GM10266 (cell line): ENCODE measurements at regions not wholly inside any gene's neighbourhood (a gene's known extent, or its start where the extent isn't known, plus 50 kb on each side); places are given as distances from the start of the nearest gene placed in this dataset.

Source experiments
- DNase-seq: peaks from one replicate; pipeline ENCODE4 v3.0.0; 2012; ENCODE audit errors: extremely low spot score
- CTCF ChIP-seq: IDR thresholded peaks from 2 replicates; pipeline ENCODE4 v1.5.1; 2012; ENCODE audit warnings: mild to moderate bottlenecking, low read depth; ENCODE audit not compliant: control insufficient read depth, insufficient read depth; ENCODE audit errors: missing control alignments

DNA sequence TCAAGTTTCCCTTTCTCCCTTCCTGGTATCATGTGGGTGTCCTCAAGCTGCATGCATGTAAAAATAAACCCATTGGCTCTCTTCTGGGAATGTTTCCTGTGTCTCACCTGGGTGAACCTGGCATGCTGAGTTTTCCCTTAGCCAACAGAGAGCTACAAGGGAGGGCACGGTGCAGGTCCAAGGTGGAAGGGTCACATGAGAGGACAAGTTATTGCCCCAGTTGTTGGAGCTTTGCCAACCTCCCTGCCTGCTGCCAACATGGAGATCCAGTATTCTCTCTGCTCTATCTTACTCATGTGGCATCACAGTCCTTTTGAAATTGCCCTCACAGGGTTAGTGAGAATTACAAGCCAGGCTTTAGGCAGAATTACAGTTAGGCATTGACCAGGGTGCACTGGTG, 196.1 kb upstream of the GYPA start:
- TF ChIP-seq CTCF, result no peak
- DNase-seq, result no peak

DNA sequence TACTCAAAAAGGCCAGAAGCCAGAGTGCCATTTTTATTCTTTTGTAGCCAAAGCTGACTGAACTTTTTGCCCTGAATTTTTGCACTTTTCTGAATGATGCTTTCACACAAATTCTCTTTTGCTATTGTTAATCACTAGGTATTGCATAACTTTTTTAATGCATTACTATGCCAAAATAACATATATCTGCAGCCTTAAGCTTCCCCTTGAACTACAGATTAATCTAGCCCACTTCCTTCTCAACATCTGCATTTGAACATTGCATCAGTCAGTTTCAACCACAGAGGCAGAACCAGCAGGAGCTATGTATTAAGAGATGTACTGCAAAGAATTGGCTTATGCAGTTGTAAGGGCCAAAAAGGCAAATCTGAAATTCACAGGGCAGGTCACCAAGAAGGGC, 197.6 kb upstream of the GYPA start:
- no peak for DNase-seq
- TF ChIP-seq CTCF, result no peak

DNA sequence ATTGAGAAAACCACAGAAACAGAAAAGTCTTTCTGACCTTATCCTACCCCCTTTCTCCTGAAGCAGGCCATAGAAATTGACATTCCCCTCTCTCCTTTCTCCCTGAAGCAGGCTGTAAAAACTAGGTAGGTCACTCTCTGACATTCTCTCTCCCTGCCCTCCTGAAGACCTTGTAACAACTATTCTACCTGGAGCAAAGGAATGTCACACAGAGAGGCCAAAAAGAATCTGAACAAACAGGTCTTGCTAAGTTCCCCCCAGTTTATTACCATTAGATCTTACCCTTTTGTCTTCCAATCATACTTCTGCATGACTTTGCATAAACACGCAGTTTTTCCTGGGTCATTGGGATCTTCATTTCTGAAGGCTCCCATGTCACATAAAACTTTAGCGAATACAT, 198.3 kb upstream of the GYPA start:
- no peak for DNase-seq

GRCh38 chr4:144340931-144341330, 200.4 kb upstream of the GYPA start:
- no peak for TF ChIP-seq CTCF
- DNase-seq, result no peak

More for the DNA sequence above, 198.3 kb upstream of the GYPA start:
- TF ChIP-seq CTCF, result no peak

DNA sequence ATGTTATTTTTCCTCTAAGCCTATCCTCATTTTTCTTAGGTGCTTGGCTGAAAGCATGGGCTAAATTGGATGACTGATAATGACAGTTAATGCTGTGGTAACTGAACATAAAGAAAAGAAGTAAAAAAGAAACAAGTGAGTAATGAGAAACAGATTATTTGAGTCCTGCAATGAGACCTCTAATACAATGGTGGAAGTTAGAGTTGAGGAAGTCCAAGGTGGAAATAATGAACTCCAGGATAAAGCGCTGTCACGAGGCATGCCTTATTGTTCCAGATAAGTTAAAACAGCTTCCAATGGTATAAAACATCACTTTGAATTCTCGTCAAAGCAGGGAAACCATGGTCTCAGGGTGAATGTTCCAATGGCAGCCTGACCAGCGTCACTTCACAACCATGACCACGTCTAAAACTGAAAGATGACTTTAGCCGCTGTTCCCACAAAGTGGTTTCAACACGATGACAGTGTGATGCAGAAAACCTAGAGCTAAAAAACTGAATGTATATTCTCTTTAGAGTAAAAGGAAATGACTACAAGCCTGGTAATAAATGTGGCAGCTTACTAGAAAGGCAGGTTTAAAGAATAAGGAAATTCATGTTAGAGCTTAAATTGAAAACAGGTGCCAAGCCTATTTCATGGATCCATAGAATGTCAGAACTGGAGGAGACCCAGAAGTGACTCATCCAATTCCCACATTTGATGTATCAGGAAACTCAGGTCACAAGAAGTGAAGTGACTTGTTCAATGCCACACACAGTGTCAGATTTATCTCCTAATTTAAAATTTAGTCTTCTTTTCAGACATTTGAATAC, 202.6 kb upstream of the GYPA start:
- DNase-seq, result no peak
- no peak for TF ChIP-seq CTCF

DNA sequence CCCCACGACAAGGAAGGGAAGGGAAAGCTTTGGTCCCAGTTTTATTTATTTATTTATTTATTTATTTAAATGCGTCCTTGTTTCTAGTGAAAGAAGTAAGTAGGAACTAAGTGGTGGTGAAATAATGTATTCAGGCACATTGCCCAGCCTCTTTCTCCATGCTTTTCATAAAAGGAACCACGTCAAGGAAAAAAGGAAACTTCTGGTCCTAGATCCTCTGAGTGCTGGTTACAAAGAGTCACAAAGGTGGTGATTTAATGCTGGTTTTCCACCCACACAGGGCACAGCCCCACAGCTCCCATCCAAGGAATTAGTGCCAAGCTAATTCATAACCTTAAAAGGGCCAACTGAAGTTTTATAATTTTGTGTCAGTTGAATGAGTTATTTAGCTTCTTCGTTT, 206.6 kb upstream of the GYPA start:
- no peak for DNase-seq
- no peak for TF ChIP-seq CTCF

DNA sequence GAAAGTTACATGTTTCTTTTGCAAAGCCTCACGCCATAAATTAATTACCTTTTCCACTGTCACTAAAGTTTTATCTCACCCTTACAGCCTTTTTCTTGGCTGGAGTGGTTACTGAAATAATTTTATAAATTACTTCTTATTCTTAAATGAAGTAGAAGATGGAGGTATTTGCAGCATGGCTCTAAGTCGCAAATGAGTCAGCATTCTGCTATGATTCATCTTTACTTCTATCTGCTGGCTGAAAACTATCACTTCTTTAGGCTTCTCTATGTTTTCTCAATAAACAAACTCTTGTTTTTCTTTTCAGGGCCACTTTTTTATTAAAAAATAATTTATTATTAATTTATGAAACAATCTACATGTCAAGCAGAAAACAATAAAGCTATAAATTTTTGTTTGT, 210.2 kb upstream of the GYPA start:
- TF ChIP-seq CTCF, result no peak
- no peak for DNase-seq
